GM21723 (cell line): ENCODE measurements at regions not wholly inside any gene's neighbourhood (a gene's known extent, or its start where the extent isn't known, plus 50 kb on each side); places are given as distances from the start of the nearest gene placed in this dataset.

Experiments used
- ATAC-seq: cut with Tn5 transposase; IDR thresholded peaks from one replicate; pipeline ENCODE4 v1.9.1; 2021; ENCODE audit warnings: mild to moderate bottlenecking, moderate library complexity; ENCODE audit not compliant: unreplicated experiment

GRCh38 chr1:90502696-90503095 is 214.4 kb downstream of the BARHL2 start:
- no peak for ATAC-seq

- ATAC-seq, result no peak
Measured at GRCh38 chr1:90502194-90502593, 214.9 kb downstream of the BARHL2 start.

DNA sequence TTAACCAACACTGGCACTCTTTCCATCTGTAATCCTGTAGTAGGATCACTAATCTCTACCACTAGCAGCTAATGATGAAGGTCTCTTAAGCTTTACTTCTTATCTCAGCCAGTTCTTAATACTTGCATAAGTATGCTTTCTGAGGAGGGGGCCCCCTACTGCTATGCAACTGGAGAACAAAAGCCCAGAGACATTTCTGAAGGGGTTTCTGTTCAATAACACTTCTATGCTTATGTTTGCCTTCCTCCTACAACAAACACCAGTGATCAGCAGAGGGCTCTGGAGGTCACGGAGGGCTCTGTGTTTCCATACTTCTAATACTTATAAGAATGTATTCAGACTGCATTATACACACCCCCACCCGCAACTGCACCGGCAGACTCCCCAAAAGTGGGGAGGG is 215.8 kb downstream of the BARHL2 start:
- no peak for ATAC-seq

DNA sequence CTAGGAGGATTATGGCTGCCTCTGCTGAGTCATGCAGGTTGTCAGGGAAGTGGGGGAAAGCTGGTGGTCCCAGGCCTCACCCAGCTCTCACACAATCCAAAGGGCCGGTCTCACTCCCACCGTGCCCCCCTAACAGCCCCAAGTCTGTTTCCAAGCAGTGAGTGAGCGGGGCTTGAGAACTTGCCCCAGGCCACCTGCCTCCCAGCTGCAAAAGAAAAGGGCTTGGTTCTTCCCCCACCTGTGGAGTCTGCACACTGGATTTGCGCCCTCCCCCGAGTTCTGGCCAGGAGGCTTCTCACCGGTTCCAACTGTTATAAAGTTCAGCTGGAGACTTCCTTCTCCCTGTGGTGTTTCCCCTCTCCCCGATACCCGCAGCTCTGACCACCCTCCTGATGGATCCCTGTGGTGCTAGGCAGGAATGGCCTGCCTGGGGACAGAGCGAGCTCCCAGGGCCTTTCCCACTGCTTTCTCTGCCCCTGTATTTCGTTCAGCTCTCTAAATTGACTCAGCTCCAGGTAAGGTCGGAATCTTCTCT is 222.3 kb downstream of the BARHL2 start:
- no peak for ATAC-seq

DNA sequence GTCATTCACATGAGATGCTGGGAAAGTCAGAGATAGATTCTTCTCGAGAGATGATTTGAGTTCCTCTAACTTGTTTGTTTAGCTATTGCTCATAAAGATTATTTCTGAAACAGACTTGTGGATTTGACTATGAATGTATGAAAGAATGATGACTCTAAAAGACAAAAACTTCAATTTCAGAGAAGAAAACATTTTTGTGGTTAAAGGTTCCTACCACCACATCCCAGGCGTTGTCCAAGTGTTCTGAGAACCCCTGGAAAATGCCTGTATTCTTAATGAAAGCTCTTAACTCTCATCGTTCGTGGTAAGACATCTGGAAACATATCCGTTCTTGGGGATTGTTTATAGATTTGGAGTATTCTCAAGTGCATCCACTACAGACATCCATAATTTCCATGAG is 228.7 kb downstream of the BARHL2 start:
- no peak for ATAC-seq

DNA sequence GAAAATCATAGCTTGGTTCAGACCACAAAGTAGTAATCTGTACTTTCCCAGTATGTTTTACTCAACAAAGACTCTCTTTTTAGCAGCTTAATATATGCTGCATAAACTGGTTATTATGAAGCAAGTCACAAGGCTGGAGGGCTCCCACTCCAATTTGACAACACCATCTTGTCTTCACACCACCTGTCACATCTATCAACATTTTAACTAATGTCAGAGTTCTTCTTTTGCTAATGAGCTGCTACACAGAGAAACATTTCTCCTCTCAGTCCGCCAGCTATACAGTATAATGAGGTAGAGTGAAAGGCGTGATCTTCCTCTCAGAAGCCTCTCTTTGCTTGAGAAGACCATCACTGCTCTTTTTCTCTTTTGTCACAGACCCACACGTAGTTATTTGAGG is 230.1 kb downstream of the BARHL2 start:
- no peak for ATAC-seq

DNA sequence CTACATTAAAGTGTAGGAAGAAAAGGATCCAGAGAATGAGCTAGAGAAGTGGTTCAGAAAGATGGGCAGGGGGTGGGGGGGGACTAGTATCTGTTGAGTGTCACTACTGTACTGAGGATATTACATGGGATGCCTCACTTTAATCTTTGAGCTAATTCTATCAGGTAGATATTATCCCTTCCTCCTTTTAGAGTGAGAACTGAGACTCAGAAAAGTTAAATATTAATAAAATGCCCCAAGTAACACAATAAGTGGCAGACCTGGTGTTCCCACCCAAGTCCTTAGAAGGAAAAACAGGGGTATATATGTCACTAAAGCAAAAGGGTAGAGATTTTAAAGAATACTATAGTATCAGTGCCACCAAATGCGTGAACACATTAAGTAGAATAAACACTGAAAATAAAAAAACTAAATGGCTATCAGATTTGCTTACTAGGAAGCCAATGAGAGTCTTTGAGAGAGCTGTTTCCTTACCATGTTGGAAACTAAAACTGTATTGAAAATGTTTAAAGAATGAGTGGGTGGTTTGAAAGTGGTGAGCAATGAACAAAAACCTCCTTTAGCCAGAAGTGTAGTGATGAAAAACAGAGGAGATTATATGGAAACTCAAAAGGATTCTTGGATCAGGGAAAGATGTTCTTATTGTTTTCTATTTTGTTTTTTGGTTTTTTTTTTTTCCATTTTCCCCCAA is 230.8 kb downstream of the BARHL2 start:
- ATAC-seq, result no peak

DNA sequence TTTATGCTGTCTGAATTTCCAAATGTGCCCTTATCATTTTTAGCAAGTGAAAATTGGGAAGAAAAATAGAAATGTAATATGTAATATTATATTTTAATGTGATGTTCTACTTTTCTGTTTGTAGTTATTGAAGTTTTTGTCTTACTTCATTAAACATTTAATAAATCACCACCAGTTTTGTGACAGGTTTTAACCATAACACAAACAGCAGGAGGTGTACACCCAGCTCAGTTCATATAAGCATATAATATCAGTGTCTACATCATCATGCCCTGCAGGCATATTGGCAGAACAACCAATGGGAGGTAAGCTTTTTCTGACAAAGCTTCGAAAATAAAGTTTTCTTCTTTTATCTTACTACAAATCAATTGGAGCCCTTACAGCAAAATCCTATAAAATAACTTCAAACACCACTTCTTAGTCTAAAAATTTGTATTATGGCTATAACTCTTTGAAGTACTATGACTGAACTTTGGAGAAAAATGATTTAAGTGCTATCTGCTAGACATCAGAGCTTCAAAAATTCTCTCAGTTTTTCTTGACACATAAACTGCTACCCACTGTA is 236.7 kb downstream of the BARHL2 start:
- ATAC-seq, result no peak

DNA sequence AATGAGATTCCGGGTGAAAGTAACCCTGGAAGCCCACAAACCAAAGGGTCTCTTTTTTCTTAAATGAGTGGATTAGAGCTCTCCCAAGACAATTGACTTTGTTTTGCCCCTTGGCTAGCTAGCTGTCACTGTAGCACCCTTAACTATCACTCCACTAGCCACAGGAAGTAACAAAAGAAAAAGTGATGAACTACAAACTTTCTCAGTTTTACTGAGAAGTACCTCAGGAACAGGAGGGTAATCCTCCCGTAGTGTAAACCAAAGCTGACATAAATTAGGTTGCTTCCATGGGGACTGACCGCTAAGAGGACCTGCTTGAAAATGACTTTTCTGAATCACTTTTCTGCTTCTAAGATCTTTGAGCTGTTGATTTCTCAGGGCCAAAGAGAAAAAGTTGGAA is 240.1 kb downstream of the BARHL2 start:
- no peak for ATAC-seq

GRCh38 chr1:90476411-90476810 is 240.7 kb downstream of the BARHL2 start:
- no peak for ATAC-seq

- no peak for ATAC-seq
Measured at GRCh38 chr1:90475631-90476030, 241.5 kb downstream of the BARHL2 start.

- no peak for ATAC-seq
Measured at GRCh38 chr1:90474731-90475130, 242.4 kb downstream of the BARHL2 start.

DNA sequence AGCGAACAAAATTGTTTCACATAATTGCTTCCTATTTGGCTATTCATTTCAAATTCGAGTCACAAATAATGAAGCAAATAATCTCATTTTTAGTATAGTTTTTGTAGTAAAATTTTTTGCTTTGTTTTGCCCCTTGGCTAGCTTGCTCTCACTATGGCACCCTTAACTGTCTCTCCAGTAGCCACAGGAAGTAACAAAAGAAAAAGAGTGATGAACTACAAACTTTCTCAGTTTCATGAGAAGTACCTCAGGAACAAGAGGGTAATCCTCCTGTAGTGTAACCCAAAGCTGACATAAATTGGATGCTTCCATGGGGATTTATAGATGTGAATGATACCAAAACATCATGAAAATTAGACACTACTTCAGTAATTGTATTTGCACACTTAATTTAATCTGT is 242.9 kb downstream of the BARHL2 start:
- ATAC-seq, result no peak

- ATAC-seq, result no peak
Measured at GRCh38 chr1:90472775-90473174, 244.3 kb downstream of the BARHL2 start.

DNA sequence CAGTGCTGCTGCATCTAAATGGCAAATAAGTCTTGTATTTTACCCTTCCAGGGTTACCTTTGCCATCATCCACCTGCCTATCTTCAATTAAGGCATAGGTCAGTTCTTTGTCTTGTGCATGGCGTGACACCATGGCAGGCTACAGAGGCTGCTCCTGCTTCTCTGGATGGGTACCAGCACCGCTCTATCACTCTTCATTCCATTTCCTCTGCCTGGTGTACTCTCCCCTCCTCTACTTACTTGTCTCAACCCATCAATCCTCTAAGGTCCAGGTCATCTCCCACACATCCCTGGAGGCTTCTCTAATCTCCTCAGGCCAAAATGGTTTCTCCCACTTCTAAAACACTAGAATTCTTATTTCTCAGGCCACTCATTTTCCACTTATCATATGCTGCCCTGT is 257.5 kb downstream of the BARHL2 start:
- no peak for ATAC-seq

DNA sequence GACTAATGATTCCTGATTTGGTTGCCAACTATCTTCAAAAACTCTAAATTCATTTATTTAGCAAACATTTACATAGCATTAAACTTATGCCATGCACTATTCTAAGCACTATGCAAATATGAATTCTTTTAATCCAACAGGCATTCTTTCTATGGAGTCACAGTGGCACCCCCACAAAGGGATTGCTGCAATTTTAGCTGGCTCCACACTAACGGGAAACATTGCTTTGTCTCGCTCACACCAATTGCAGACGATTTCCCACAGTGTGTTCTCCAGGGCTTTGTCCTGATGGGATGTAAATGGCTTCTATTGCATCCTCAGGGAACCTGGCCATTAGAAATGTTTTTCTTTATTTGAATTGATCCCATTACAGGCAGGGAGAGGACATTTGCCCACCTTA is 259.1 kb downstream of the BARHL2 start:
- no peak for ATAC-seq

GRCh38 chr1:90452491-90452890 is 264.6 kb downstream of the BARHL2 start:
- ATAC-seq, result no peak

GRCh38 chr1:90443354-90443753 is 273.7 kb downstream of the BARHL2 start:
- ATAC-seq, result no peak

DNA sequence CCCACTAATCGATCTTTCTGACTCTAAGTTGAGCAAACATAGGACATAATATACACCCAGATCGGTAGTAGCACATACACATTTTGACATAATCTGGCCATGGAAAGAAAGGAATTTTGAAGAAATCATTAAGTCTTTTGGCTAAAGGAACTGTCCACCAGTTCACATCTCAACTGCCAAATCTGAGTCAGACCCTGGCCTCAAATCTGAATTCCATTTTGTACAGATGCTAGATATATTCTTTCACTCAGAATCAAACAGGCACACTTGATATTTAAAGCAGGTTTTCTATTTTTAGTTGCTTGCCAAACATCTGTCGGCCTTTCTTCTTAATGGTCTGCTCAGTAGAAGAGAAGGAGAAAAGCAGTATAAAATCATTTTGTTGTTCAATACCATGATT is 281.8 kb downstream of the BARHL2 start:
- ATAC-seq, result no peak

- no peak for ATAC-seq
Measured at GRCh38 chr1:90434460-90434859, 282.6 kb downstream of the BARHL2 start.

- no peak for ATAC-seq
Measured at GRCh38 chr1:90417126-90417525, 300.0 kb downstream of the BARHL2 start.

DNA sequence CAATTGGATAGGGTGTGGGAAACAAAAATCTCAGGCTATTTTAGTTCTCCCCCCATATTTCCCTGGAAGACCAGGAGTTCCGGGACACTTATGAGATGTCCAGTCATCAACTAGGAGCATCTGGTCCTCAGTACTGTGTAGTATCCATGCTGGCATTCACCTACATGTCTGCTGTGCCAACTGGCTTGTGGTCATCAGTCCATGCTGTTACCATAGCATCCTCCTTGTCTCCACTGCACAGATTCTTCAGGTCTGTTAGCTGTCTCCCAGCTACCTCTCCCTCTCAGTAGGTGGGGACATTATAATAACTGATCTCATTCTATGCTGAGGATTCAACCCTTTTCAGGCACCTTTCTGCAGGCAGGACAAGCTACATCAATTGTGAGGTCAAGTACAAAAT is 302.9 kb downstream of the BARHL2 start:
- no peak for ATAC-seq

GRCh38 chr1:90413519-90413918 is 303.6 kb downstream of the BARHL2 start:
- no peak for ATAC-seq
